ENCODE measurements at regions not wholly inside any gene's neighbourhood (a gene's known extent, or its start where the extent isn't known, plus 50 kb on each side); places are given as distances from the start of the nearest gene placed in this dataset.

- Histone ChIP-seq H3K4me1 (no peaks in the 10 kb centered on the region), H3K27me3 (peaks cover 0 to 5% (median 0%) of the 10 kb centered on the region in 4 donors), H3K27ac (no peak overlapping the region), H3K36me3 (no peaks in the 10 kb centered on the region), H3K9me3 (no peaks in the 10 kb centered on the region), H3K4me3 (no peak overlapping the region)
- no peak for TF ChIP-seq CTCF (IDR thresholded peaks at IDR 0.05)
- intact Hi-C loops (cut with DNase I) = no loop called here
- no peak for FAIRE-seq
- no peak for DNase-seq
- WGBS, 2 donors = 43 to 59% methylated on average over 3 of the region's 3 CpGs
- no peak for ATAC-seq
These were observed 765.8 kb upstream of the API5 start for GRCh38 chr11:42545954-42546353.

GRCh38 chr11:42552786-42553185, 759.0 kb upstream of the API5 start:
- WGBS, 2 donors = 51 to 65% methylated on average over 3 of the region's 3 CpGs
- intact Hi-C loops (cut with DNase I) = no loop called here

GRCh38 chr11:42555190-42555589, 756.6 kb upstream of the API5 start:
- WGBS, 2 donors = 54 to 64% methylated on average over 2 of the region's 2 CpGs
- intact Hi-C loops (cut with DNase I) = no loop called here
- FAIRE-seq = no peak

More at GRCh38 chr11:42552786-42553185, 759.0 kb upstream of the API5 start:
- Histone ChIP-seq H3K9me3 (no peaks in the 10 kb centered on the region), H3K36me3 (no peaks in the 10 kb centered on the region), H3K4me1 (no peaks in the 10 kb centered on the region), H3K4me3 (no peak overlapping the region), H3K27me3 (no peaks in the 10 kb centered on the region), H3K27ac (no peak overlapping the region)
- DNase-seq (no peak), FAIRE-seq (no peak), ATAC-seq (no peak)
- no peak for TF ChIP-seq CTCF (IDR thresholded peaks at IDR 0.05)

GRCh38 chr11:42571131-42571877, 740.5 kb upstream of the API5 start:
- DNase-seq = no peak
- H3K27me3 ChIP-seq = no peaks in the 10 kb centered on the region
- no peaks in the 10 kb centered on the region for H3K36me3 ChIP-seq
- no peak for FAIRE-seq
- 75 to 81% methylated on average over 12 of the region's 12 CpGs for WGBS, 2 donors
- intact Hi-C loops (cut with DNase I) = no loop called here
- TF ChIP-seq CTCF (IDR thresholded peaks at IDR 0.05) = no peak
- H3K4me3 ChIP-seq = no peak overlapping the region
- no peaks in the 10 kb centered on the region for H3K9me3 ChIP-seq
- no peak overlapping the region for H3K27ac ChIP-seq
- H3K4me1 ChIP-seq = no peaks in the 10 kb centered on the region
- no peak for ATAC-seq

More at GRCh38 chr11:42555190-42555589, 756.6 kb upstream of the API5 start:
- Histone ChIP-seq H3K27me3 (no peaks in the 10 kb centered on the region), H3K4me1 (no peaks in the 10 kb centered on the region), H3K27ac (no peak overlapping the region), H3K36me3 (no peaks in the 10 kb centered on the region), H3K9me3 (no peaks in the 10 kb centered on the region), H3K4me3 (no peak overlapping the region)
- TF ChIP-seq CTCF (IDR thresholded peaks at IDR 0.05) = no peak
- DNase-seq = no peak
- ATAC-seq = no peak

GRCh38 chr11:42571878-42572610, 739.8 kb upstream of the API5 start:
- intact Hi-C loops (cut with DNase I) = no loop called here
- Histone ChIP-seq H3K4me3 (no peak overlapping the region), H3K4me1 (no peaks in the 10 kb centered on the region), H3K36me3 (no peaks in the 10 kb centered on the region), H3K27me3 (no peaks in the 10 kb centered on the region), H3K27ac (no peak overlapping the region), H3K9me3 (no peaks in the 10 kb centered on the region)
- DNase-seq = no peak
- TF ChIP-seq CTCF (IDR thresholded peaks at IDR 0.05) = no peak
- ATAC-seq = no peak
- no peak for FAIRE-seq
- 65 to 75% methylated on average over 5 of the region's 5 CpGs for WGBS, 2 donors
